D341Med (cell line): ENCODE measurements at regions not wholly inside any gene's neighbourhood (a gene's known extent, or its start where the extent isn't known, plus 50 kb on each side); places are given as distances from the start of the nearest gene placed in this dataset.
"Not testable (repeated sequence)": the region's sequence is repeated elsewhere in the genome, so short reads cannot be mapped to it uniquely, and the experiment has no call there.

Source experiments
- DNase-seq: peaks from one replicate; pipeline ENCODE4 v3.0.0; 2012; ENCODE audit warnings: low spot score

- DNase-seq = no peak
Measured at GRCh38 chr5:30596495-30597064, 596.9 kb upstream of the CDH6 start.

GRCh38 chr5:30594331-30594730 is 599.2 kb upstream of the CDH6 start:
- DNase-seq = no peak

GRCh38 chr5:30592833-30593232 is 600.7 kb upstream of the CDH6 start:
- DNase-seq = no peak

GRCh38 chr5:30581198-30581935 is 612.1 kb upstream of the CDH6 start:
- no peak for DNase-seq

- no peak for DNase-seq
Measured at GRCh38 chr5:30574761-30575160, 618.7 kb upstream of the CDH6 start.

- DNase-seq = no peak
Measured at GRCh38 chr5:30572279-30572678, 621.2 kb upstream of the CDH6 start.

GRCh38 chr5:30561771-30562170 is 631.7 kb upstream of the CDH6 start:
- no peak for DNase-seq

GRCh38 chr5:30551618-30552017 is 641.9 kb upstream of the CDH6 start:
- DNase-seq = no peak

GRCh38 chr5:30548580-30549305 is 644.7 kb upstream of the CDH6 start:
- DNase-seq = no peak

- no peak for DNase-seq
Measured at GRCh38 chr5:30540150-30540549, 653.3 kb upstream of the CDH6 start.

- no peak for DNase-seq
Measured at GRCh38 chr5:30539004-30539634, 654.4 kb upstream of the CDH6 start.

GRCh38 chr5:30525353-30525752 is 668.1 kb upstream of the CDH6 start:
- DNase-seq = no peak

- DNase-seq = no peak
Measured at GRCh38 chr5:30524428-30524827, 669.1 kb upstream of the CDH6 start.

GRCh38 chr5:30523061-30523460 is 670.4 kb upstream of the CDH6 start:
- DNase-seq = no peak

- DNase-seq = no peak
Measured at GRCh38 chr5:30505014-30505886, 688.2 kb upstream of the CDH6 start.

GRCh38 chr5:30502277-30502676 is 691.2 kb upstream of the CDH6 start:
- DNase-seq = no peak

- no peak for DNase-seq
Measured at GRCh38 chr5:30501065-30501464, 692.4 kb upstream of the CDH6 start.

GRCh38 chr5:30500513-30500912 is 693.0 kb upstream of the CDH6 start:
- no peak for DNase-seq

GRCh38 chr5:30499402-30499801 is 694.1 kb upstream of the CDH6 start:
- DNase-seq = no peak

GRCh38 chr5:30498972-30499371 is 694.5 kb upstream of the CDH6 start:
- no peak for DNase-seq

GRCh38 chr5:30498509-30498908 is 695.0 kb upstream of the CDH6 start:
- not testable (repeated sequence) for DNase-seq

- DNase-seq = not testable (repeated sequence)
Measured at GRCh38 chr5:30494113-30494512, 699.4 kb upstream of the CDH6 start.
